Ureter (tissue), 1 donor: ENCODE measurements at regions not wholly inside any gene's neighbourhood (a gene's known extent, or its start where the extent isn't known, plus 50 kb on each side); places are given as distances from the start of the nearest gene placed in this dataset.
"Not testable (repeated sequence)": the region's sequence is repeated elsewhere in the genome, so short reads cannot be mapped to it uniquely, and the experiment has no call there.

Experiments used
- DNase-seq: peaks from one replicate; pipeline ENCODE4 v3.0.0-alpha.2; 2020; ENCODE audit warnings: low spot score
- donor health status: DM: yes; HTN: yes; CAD: no.

DNA sequence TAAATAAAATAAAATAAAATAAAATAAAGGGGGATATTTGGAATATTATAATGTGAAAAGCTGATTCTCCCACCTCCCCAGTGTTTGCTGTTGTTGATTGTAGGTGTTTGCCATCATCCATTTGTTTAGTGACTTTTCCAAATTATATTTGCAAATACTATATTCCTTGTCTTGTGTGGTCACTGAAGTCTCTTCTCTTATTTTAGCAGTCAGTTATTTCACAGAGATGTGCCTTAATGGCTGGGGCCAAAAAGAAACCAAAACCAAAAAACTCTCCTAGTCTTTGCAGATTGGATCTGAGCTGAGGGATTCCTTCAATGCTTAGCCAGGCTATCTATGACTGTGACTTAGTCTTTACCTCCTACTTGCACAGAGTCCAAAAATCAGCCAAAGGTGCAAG, 70.9 kb upstream of the ZNF169 start:
- DNase-seq = no peak

DNA sequence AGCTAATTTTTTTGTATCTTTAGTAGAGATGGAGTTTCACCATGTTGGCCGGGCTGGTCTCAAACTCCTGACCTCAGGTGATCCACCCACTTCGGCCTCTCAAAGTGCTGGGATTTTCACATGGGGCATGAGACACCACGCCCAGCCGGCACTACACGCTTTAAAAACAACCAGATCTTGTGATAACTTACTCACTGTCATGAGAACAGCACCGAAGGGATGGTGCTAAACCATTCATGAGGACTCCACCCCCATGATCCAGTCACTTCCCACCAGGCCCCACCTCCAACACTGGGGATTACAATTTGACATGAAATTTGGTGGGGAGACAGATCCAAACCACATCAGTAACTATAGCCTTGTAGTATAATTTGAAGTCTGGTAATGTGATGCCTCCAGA, 67.4 kb upstream of the ZNF169 start:
- not testable (repeated sequence) for DNase-seq

- DNase-seq = no peak
Measured at GRCh38 chr9:94198414-94198813, 60.7 kb upstream of the ZNF169 start.

- DNase-seq = no peak
Measured at GRCh38 chr9:94199776-94200175, 59.3 kb upstream of the ZNF169 start.

DNA sequence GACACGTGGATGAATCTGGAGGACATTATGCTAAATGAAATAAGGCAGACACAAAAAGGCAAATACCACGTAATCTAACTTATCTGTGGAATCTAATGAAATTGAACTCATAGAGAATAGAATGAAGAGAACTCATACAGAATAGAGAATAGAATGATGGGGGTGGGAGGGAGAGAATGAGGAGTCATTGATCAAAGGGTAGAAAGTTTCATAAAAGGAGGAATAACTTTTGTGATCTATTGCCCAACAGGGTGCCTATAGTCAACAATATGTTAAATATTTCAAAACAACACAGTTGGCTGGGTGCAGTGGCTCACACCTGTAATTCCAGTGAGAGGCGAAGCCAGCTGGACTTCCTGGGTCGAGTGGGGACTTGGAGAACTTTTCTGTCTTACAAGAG, 54.9 kb upstream of the ZNF169 start:
- no peak for DNase-seq

GRCh38 chr9:94207781-94208180, 51.3 kb upstream of the ZNF169 start:
- DNase-seq = no peak
